NCI-H187 treated with DMSO at 0.1 percent for 48 hours (cell line): ENCODE measurements at regions not wholly inside any gene's neighbourhood (a gene's known extent, or its start where the extent isn't known, plus 50 kb on each side); places are given as distances from the start of the nearest gene placed in this dataset.
"Not testable (repeated sequence)": the region's sequence is repeated elsewhere in the genome, so short reads cannot be mapped to it uniquely, and the experiment has no call there.

Experiments
- DNase-seq: peaks from one replicate; lab custom pipeline; 2025; lab: John Stamatoyannopoulos, UW

DNA sequence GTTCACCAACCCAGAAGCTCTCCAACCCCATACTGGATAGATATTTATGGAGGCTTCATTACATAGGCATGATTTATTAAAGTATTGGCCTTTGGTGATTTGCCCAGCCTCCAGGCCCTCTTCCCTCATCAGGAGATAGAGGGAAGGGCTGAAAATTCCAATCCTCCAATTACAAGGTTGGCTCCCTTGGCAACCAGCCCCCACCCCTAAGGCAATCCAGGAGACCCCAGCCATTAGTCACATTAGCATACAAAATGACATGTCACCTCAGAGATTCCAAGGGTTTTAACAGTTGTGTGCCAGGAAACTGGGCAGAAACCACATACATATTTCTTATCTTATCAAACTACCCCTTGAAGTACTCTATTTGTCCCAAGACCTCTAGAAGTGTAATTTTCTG is 210.0 kb downstream of the HINT1 start:
- no peak for DNase-seq

DNA sequence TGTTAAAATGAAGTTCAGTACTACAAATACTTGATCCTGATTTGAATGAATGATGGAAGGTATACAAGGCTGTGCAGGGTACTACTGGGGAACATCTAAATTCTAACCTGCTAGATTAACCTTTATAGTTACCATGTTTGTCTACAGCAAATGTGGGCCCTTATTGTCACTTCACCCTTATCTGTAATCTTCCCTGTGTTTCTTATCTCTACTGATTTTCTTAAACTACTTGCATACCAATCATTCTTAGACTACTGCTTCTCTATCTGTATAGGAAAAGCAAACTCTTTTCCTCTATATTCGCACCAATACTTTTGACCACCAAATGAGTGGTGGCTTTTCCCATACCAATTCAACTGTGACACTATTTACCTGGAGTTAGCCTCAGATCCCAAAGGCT is 210.7 kb downstream of the HINT1 start:
- DNase-seq: no peak

DNA sequence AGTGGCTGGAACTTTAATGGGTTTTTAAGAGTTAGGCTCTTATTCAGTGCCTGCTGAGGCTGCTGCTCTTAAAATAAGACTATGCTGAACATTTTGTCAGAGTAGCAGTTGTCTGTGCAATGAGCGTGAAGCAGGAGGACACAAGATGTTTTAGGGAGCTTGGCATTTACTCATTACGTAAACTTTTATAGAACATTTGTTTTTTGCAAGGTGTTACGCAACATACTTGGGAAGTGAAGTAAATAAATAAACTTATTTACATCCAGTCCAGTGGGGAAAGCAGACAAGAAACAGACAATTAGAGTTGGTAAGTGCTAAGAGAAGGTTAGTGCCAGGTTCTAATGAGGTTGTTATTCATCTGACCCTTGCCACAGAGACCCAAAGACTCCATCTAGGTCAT is 226.0 kb downstream of the HINT1 start:
- DNase-seq: no peak

DNA sequence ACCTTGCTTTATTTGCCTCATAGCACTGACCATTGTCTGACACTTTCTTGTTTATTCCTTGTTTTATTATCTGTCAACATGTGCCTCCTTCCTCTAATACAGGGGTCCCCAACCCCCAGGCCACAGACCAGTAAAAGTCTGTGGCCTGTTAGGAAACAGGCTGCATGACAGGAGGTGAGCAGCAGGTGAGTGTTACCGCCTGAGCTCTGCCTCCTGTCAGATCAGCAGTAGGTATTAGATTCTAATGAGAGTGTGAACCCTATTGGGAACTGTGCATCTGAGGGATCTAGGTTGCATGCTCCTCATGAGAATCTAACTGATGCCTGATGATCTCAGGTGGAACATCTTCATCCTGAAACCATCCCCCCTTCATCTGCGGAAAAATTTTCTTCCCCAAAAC is 228.0 kb downstream of the HINT1 start:
- no peak for DNase-seq

DNA sequence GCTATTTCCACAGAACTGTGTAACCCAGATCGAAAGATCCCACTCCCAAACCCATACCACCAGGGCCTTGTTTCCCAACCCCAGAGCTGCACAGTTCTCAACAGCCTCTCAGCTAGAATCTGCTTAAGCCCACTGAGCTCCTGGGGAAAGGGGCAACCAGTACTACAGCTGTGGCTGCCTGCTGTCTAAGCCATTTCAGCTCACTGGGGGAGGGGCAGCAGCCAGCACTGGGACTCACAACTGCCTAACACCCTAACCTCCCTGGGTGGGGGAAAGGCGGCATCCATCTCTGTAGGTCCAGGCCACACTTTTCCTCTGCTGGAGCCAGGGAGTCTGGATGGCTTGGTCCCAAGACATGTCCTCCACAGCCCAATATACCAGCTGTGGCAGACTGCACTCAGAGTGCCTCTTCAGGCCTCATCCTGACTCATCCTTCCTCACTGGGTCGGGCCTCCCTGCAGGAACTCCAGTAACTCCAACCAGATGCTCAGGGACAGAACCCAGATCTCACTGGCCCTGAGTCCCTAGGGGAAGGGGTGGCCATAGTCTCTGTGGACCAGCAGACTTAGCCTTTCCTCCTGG is 241.4 kb downstream of the HINT1 start:
- no peak for DNase-seq

DNA sequence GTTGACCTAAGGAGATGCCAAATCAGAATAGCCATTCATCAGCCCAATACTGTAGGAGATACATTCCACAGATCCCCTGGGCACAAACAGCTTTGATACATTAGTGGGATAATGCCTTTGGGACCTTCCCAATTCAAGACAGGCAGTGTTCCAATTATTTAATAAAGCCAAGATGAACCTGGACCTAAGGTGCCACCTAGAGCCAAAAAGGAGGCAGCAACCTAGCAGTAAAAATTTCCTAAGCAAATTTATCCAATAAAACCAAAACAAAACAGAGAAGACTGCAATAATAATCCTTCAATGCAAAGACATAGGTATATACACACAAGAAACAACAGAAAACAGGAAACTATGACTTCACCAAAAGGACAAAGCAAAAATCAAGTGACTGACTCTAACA is 253.0 kb downstream of the HINT1 start:
- DNase-seq: no peak

DNA sequence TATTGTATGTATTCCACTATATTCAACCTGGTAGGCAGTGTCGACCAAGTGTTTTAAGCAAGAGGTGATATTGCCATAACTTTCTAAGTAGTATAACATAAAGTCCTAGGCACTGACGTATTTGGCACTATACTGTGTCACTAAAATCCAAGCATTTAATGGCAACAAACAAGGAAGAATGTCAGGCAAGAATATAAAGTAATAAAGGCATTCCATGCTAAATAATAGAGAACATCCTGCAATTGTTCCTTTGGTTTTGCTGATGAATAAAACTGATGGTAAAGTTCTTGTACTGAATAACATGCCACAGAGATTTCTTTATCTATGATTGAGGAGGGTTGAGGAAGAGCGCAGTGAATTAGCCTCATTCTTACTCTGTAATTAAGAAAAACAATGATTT is 256.9 kb downstream of the HINT1 start:
- DNase-seq: no peak

DNA sequence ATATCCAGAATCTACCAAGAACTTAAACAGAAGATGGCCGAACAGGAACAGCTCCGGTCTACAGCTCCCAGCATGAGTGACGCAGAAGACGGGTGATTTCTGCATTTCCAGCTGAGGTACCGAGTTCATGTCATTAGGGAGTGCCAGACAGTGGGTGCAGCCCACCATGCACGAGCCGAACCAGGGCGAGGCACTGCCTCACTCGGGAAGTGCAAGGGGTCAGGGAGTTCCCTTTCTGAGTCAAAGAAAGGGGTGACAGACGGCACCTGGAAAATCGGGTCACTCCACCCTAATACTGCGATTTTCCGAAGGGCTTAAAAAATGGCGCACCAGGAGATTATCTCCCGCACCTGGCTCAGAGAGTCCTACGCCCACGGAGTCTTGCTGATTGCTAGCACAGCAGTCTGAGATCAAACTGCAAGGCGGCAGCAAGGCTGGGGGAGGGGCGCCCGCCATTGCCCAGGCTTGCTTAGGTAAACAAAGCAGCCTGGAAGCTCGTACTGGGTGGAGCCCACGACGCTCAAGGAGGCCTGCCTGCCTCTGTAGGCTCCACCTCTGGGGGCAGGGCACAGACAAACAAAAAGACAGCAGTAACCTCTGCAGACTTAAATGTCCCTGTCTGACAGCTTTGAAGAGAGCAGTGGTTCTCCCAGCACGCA is 267.4 kb downstream of the HINT1 start:
- not testable (repeated sequence) for DNase-seq

DNA sequence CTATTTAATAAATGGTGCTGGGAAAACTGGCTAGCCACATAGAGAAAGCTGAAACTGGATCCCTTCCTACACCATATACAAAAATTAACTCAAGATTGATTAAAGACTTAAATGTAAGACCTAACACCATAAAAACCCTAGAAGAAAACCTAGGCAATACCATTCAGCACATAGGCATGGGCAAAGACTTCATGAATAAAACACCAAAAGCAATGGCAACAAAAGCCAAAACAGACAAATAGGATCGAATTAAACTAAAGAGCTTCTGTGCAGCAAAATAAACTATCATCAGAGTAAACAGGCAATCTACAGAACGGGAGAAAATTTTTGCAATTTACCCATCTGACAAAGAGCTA is 267.9 kb downstream of the HINT1 start:
- not testable (repeated sequence) for DNase-seq

DNA sequence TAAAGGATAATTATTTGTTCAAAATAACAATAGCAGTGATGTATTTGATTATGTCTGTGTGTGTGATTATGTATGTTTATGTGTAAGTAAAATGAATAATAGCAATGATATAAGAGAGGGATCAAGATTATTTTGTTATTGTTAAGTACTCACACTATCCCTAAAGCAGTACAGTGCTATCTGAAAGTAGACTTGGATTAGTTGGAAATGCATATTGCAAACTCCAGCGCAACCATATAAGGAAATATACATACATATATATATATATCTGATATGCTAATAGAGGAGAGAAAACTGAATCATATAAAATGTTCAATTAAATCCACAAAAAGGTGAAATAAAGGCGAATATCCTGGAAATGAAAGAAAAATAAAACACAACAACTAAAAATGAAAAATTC is 268.4 kb downstream of the HINT1 start:
- DNase-seq: no peak

DNA sequence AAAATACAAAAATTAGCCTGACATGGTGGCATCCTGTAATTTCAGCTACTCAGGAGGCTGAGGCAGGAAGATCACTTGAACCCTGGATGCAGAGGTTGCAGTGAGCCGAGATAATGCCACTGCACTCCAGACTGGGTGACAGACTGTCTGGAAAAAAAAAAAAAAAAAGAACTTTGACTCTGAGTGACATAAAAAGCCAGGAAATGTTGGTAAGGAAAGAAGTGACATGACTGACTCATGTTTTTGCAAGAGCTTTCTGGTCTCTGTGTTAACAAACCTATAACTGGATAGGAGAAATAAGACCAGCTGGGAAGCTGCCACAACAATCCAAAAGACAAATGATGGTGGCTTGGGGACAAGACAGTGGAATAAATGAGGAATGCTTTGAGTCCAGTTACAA is 272.1 kb downstream of the HINT1 start:
- no peak for DNase-seq

DNA sequence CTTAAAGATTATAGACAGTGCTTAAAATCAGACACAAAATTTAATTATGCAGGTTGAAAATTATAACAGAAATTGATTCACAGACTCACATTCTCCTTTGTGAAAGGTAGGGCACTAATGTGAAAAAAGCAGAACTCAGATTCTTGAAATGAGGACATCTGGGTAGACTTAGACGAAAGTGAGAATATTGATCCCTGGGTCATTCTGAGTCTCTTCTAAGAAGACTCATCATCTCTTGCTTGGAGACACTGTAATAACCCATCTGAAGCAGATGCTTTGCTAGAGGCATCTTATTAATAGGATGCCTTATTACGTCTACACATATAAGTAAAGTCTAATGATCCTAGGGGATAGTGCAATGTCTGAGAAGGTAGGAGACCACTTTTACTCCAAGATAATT is 274.4 kb downstream of the HINT1 start:
- no peak for DNase-seq

DNA sequence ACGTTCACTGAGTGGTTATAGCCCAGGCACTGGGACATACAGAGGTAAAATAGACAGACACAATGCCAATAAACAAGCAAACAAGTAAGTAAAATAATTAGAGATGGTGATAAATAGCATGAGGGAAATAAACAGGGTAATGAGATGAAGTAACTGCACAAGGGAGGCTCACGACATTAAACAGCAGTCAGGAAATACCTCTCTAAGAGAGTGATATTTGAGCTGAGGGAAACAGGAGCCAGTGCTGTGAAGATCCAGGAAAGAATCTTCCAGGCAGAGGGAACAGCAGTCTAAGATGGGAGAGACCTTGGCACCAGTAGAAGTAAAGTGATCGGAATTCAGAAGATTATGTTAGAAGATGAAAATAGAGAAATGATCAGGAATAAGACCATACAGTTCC is 279.4 kb downstream of the HINT1 start:
- no peak for DNase-seq

DNA sequence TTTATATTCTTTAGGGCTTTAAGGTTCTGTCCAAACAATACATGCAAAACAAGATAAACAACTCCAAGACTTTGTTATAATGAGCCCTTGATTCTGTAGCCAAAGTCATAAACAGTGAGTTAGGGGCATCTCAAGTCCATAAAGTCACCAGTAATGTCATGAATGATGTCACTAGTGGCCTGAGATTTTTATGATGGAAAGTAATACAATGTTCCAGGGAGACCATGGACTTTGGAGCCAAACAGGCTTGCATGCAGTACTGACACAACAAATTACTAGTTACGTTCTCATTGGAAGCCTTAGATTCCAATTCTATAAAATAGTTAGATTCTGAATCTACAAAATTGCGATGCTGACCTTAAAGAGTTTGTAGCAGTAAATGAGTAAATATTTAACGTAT is 280.0 kb downstream of the HINT1 start:
- DNase-seq: no peak

DNA sequence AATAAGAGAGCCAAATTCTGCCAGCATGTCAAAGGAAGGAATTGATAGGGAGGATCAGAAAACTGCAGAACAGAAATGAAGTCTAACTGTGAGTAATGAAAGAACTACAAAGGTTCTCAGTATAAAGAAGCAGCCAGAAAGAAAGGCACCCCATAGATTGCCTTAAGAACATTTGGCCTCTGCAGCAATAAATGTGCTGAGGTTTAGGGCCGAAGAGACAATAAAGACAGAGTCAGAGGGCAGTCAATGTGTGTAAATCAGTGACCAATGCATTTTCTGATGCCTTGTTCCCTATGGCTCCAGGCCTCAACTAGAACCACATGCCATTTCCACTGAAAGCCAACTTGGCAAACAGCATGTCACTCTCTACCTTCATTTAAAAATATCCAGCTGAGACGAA is 281.0 kb downstream of the HINT1 start:
- no peak for DNase-seq

DNA sequence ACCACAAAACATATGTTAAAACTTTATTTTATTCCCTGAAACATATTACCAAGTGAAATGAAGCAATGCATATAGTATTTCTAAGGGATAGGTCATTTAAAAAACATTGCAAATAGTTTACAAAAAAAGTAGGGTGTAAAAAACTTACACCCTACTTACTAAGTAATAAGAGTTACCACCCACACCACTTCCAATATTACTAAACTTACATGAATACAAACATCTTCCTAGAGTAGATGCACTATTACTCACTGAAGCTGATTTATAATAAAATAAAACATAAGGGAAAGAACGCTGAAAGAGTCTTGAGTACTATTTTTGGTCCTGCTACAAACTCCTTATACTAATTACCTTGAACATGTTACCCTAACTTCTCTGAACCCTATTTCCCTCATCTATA is 289.4 kb downstream of the HINT1 start:
- no peak for DNase-seq

DNA sequence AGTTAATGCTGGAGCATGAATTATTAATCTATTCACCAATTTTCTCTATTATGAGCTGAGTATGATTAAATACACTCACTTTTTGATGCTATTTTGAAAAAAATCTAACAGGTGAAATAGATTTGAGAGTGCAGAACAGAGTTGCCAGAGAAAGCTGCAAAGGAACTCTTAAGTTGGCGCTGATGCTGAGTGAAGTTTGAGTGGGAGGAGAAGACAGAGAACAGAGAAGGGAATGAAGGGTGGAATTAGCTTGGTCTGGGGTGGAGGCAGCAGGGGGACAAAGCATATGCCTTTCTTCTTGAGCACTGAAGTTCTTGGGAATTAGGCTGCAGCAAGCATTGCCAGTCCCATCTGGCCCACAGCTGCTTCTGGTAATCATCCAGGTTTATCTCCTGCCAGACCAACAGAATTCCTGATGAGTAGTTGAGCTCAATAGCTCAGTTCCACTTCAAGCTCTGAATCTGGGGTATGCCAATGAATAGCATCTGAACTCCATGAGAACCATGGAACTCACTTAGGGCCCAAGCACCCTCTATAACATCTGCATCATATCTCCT is 290.1 kb downstream of the HINT1 start:
- no peak for DNase-seq

DNA sequence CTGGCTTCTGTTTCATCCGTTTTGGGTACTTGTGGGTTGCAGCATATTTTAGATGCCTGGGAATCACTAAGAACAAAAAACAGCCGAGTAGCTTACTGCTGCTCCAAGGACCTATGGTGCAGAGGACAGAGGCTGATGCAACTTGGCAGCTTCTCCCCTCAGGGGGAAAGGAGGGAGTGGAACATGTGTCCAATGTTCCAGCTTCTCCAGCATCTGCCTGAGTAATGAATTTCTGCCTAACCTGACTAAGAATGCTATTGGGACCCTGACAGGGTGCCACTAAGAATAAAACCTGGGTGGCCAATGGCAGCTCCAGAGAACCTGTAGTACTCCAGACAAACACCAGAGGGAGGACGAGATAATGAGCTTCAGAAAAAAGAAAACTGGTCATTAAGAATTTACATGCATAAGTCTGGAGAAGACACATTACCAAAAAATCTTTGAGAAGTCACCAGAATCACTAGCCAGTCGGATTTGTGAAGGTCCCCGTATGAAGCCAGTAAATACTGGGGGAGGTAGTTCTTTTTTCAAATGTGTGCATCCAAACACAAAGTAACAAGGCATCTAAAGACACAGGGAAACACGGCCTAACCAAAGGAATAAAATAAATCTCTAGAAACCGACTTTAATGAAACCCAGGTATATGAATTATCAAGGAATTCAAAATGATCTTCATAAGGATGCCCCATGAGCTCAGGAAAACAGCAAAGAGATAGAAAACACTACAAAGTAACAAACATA is 293.5 kb downstream of the HINT1 start:
- DNase-seq: no peak

DNA sequence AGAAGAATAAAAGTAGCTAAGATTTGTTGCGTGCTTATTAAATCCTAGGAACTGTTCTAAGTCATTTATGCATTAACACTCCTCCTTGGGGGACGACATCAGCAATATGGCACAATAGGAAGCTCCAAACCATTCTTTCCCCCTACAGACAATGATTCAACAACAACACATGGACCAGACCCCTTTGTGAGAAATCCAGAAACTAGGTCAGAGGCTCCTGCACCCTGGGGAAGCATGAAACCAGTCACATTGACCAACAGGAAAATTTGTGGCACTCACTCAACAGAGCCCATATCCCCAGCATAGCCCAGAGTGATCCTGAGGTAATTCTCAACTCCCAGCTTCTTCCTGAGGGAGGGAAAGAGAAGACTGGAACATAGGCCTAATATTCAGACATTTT is 294.4 kb downstream of the HINT1 start:
- no peak for DNase-seq

DNA sequence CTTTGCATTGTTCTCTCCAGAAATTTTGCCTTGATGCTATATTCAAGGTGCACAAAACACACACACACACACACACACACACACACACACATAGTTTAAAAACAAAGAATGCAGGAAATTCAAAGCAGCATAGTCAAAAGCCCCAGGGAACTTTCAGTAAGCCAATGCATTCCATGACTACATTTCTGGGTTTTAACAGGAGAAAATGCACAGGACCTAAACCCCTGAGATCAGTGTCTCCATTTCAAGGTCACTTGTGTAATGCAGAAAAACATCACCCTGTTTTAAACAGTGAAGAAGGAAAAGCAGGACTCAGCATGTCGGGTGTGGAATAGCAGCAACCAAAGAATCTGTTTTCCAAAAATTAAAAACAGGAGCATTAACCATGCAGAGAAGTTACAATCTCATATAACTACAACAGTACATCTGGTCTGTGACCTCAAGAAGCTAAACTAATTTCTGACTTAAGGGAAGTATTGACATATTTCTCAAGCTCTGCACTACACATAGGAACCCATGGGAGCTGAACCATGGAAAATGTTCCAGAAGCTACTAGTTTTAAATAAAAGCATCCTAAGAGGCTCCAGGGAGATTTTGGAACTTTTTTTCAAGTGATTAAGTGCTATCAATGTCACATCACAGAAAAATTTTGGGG is 296.7 kb downstream of the HINT1 start:
- no peak for DNase-seq

DNA sequence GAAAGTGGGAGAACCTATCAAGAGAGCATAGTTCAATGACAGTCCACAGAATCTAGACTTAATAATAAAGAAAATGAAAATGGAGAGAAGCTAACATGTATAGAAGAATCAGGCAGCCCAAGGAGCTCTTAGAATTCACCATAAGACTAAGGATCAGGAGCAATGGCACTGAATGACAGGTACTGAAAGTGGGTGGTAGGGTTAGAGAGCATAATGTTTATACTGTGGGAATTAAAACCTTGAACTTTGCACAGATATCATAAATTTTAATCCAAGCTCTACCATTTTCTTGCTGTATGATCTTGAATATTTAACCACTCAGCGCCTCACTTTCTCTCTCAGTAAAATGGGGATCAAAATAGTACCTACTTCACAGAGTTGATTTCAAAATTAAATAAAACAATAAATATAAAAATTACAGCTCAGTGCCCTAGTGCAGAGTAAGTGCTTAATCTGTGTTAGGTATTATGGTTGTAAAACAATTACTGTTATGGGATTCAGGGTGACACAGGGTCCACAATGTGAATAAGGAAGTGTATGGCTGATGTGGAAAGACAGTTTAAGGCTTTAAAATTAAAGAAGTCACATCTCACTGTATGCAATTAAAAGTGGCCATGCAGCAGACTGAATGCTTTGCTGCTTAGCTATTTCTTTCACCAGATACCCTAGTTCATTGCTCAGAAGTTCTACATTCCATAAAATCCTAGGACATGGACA is 319.8 kb downstream of the HINT1 start:
- DNase-seq: no peak
